ENCODE measurements at regions not wholly inside any gene's neighbourhood (a gene's known extent, or its start where the extent isn't known, plus 50 kb on each side); places are given as distances from the start of the nearest gene placed in this dataset.
A peak's percentile ranks its signal among the peaks of the same experiment; 100 is the strongest.

DNA sequence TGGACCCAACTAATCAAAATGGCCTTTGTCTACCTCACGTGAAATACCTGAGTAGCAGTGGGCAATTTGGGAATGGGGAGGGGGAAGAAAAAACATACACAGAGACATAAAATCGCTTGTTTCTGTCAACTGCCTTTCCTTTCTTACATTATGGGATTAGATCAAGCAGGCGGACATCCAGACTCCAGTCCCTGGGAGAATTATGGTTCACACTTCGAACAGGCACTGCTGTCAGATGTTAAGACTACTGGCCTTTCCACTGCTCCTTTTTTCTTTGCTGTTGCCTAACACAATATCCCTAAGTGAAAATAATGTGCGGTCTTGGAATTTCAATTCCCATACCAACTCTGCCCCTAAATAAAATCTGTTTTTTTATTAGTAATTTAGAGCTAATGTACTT, 1719.7 kb upstream of the SLC10A2 start:
- no peaks in the 10 kb centered on the region for H3K27me3 Mint-ChIP-seq
- DNase-seq, result no peak
- ChIA-PET CTCF (no interaction called here), POLR2A (no interaction called here)
- ATAC-seq, result no peak
- no peaks in the 10 kb centered on the region for H3K36me3 Mint-ChIP-seq (ENCODE audit: low read depth)
- H3K4me1 Mint-ChIP-seq (ENCODE audit: low read depth), result no peaks in the 10 kb centered on the region
- intact Hi-C loops (cut with micrococcal nuclease), result no loop called here
- H3K27ac Mint-ChIP-seq, result no peak overlapping the region
- no peak overlapping the region for H3K4me3 Mint-ChIP-seq
- TF ChIP-seq, protein P1, sequence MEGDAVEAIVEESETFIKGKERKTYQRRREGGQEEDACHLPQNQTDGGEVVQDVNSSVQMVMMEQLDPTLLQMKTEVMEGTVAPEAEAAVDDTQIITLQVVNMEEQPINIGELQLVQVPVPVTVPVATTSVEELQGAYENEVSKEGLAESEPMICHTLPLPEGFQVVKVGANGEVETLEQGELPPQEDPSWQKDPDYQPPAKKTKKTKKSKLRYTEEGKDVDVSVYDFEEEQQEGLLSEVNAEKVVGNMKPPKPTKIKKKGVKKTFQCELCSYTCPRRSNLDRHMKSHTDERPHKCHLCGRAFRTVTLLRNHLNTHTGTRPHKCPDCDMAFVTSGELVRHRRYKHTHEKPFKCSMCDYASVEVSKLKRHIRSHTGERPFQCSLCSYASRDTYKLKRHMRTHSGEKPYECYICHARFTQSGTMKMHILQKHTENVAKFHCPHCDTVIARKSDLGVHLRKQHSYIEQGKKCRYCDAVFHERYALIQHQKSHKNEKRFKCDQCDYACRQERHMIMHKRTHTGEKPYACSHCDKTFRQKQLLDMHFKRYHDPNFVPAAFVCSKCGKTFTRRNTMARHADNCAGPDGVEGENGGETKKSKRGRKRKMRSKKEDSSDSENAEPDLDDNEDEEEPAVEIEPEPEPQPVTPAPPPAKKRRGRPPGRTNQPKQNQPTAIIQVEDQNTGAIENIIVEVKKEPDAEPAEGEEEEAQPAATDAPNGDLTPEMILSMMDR (IDR thresholded peaks at IDR 0.05), result no peak
- no peaks in the 10 kb centered on the region for H3K9me3 Mint-ChIP-seq

DNA sequence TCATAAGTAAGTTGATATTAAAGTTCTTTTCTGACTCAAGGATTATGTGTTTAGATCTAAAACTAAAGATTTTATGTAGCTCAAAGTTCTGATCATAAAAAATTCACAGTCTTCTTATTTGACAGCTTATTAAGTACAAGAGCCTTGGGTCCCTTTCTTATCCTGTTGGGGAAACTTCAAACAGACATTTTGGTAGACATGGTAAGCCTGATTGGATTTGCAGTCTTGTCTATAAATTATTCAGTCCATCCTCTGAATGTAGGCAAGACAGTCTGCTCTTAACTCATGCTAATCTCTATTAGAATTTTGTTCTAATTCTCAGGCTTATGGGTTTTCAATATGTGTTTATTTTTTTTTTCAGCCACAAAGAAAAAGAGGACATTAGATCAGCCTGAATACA, 1718.7 kb upstream of the SLC10A2 start:
- ATAC-seq (no peak), DNase-seq (no peak)
- TF ChIP-seq, protein P1 (IDR thresholded peaks at IDR 0.05), result no peak
- Mint-ChIP-seq H3K36me3 (ENCODE audit: low read depth) (no peaks in the 10 kb centered on the region), H3K4me1 (ENCODE audit: low read depth) (no peaks in the 10 kb centered on the region), H3K27me3 (no peaks in the 10 kb centered on the region), H3K27ac (no peak overlapping the region), H3K4me3 (no peak overlapping the region), H3K9me3 (no peaks in the 10 kb centered on the region)
- intact Hi-C loops (cut with micrococcal nuclease), result no loop called here
- CTCF ChIA-PET, result interaction anchor here (0.9 to 1.5 kb wide), 2 partner anchors 11 to 537 kb away, joined by 3 to 4 read pairs; no protein-coding TSS in a partner anchor
- POLR2A ChIA-PET, result interaction anchor here (0.6 kb wide), 1 partner anchor 19 kb away, joined by 3 read pairs; no protein-coding TSS in a partner anchor

DNA sequence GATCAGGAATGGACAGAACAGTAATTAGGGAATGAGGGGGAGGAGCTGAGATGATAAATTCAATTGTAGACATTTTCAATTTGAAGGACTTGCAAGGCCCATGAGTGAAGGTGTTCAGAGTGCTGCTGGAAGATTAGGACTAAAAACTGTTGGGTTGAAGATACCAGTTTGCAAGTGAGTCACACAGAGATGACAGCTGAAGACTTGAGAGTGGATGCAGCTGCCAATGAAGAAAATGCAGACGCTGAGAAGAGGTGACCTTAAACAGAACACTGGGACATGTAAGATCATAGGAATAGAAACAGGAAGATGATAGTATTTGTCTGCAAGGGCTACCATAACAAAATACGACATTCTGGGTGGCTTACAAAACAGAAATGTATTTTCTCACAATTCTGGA, 1716.5 kb upstream of the SLC10A2 start:
- no peaks in the 10 kb centered on the region for H3K36me3 Mint-ChIP-seq (ENCODE audit: low read depth)
- ChIA-PET CTCF (interaction anchor here (1.3 kb wide), 1 partner anchor 10 kb away, joined by 3 read pairs; no protein-coding TSS in a partner anchor), POLR2A (no interaction called here)

DNA sequence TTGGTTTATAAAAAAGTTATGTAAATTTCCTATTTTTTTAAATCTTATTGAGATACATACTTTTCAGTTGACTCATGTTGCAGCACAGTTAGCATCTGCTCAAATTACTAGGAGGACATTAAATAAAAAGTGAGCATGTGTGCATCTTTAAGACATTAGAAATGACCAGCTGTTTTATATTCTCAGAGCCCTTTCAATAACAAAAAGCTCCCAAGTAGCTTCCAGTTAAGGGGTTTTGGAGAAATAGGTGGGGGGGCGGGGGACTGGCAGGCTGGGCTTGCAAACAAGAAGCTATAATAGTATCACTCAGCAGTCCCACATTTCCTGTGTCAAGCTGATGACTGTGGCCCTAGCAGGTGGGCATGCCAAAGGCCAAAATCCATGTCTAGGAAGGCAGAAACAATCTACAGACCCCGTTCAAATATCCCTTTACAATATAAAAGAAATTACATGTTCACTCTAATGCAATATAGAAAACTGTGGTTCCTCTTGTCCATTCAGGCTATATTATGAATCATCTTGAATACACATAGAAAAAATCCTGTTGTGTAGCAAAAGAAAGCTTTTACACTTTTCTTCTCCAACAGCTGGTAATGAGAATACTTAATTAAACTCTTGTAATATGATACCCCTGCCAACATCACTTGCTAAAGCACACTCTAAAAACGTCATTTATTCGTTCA, 1713.2 kb upstream of the SLC10A2 start:
- H3K36me3 Mint-ChIP-seq (ENCODE audit: low read depth), result no peaks in the 10 kb centered on the region
- H3K4me3 Mint-ChIP-seq, result no peak overlapping the region
- H3K4me1 Mint-ChIP-seq (ENCODE audit: low read depth), result no peaks in the 10 kb centered on the region
- H3K27ac Mint-ChIP-seq, result no peak overlapping the region
- POLR2A ChIA-PET, result no interaction called here
- CTCF ChIA-PET, result no interaction called here
- H3K27me3 Mint-ChIP-seq, result no peaks in the 10 kb centered on the region
- intact Hi-C loops (cut with micrococcal nuclease), result no loop called here
- no peaks in the 10 kb centered on the region for H3K9me3 Mint-ChIP-seq
- ATAC-seq (no peak), DNase-seq (no peak)
- TF ChIP-seq, protein P1 (IDR thresholded peaks at IDR 0.05), result no peak

More for the DNA sequence above, 1716.5 kb upstream of the SLC10A2 start:
- Mint-ChIP-seq H3K27me3 (no peaks in the 10 kb centered on the region), H3K4me1 (ENCODE audit: low read depth) (no peaks in the 10 kb centered on the region), H3K4me3 (no peak overlapping the region), H3K27ac (no peak overlapping the region), H3K9me3 (no peaks in the 10 kb centered on the region)
- ATAC-seq (no peak), DNase-seq (no peak)
- TF ChIP-seq, protein P1 (IDR thresholded peaks at IDR 0.05), result no peak
- intact Hi-C loops (cut with micrococcal nuclease), result no loop called here

DNA sequence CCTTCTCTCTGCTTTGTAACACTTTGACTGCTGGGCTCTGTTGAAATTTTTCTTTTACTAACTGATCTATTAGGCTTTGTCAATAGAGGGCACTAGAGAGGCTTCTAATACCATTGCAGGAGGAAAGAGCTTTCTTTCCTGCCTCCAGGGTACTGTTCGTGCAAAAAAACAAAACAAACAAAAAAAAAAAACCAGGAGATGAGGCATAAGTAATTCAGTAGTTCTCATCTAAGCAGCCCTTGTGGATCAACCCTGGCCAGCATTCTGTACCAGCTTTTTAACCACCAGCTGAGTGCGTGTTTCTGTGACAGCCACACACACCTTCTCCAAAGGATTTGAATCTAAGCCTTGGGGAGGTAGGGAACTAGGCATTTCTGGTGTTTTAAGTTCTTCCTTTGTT, 1707.6 kb upstream of the SLC10A2 start:
- intact Hi-C loops (cut with micrococcal nuclease), result no loop called here
- no peak overlapping the region for H3K4me3 Mint-ChIP-seq
- TF ChIP-seq, protein P1 (IDR thresholded peaks at IDR 0.05), result peak; percentile 66
- CTCF ChIA-PET, result interaction anchor here (0.5 to 1.7 kb wide), 14 partner anchors 10 to 1763 kb away, joined by 3 to 12 read pairs (median 4); no protein-coding TSS in a partner anchor
- peaks cover 10% of the 10 kb centered on the region for H3K4me1 Mint-ChIP-seq (ENCODE audit: low read depth)
- H3K27me3 Mint-ChIP-seq, result no peaks in the 10 kb centered on the region
- H3K27ac Mint-ChIP-seq, result no peak overlapping the region
- ATAC-seq, result peak; percentile 68
- POLR2A ChIA-PET, result no interaction called here
- H3K36me3 Mint-ChIP-seq (ENCODE audit: low read depth), result no peaks in the 10 kb centered on the region
- no peaks in the 10 kb centered on the region for H3K9me3 Mint-ChIP-seq
- DNase-seq, result no peak

Data from activated CD8-positive, alpha-beta T cell treated with anti-CD3 and anti-CD28 coated beads for 36 hours (primary cell).